ENCODE measurements at regions not wholly inside any gene's neighbourhood (a gene's known extent, or its start where the extent isn't known, plus 50 kb on each side); places are given as distances from the start of the nearest gene placed in this dataset.

GRCh38 chr4:43882470-43882869, 566.1 kb downstream of the KCTD8 start:
- whole genome bisulfite sequencing, 5 donors = 61 to 79% (median 67%) methylated on average over 1 of the region's 1 CpG
- intact Hi-C loops (cut with DNase I; ENCODE audit: low total_unique reads) = no loop called here
- H3K27me3 ChIP-seq (replicated peaks in 1 of 7) = no peaks in the 10 kb centered on the region
- DNase-seq = no peak
- H3K4me1 ChIP-seq = no peaks in the 10 kb centered on the region
- H3K36me3 ChIP-seq = no peaks in the 10 kb centered on the region
- TF ChIP-seq POLR2AphosphoS5 (IDR thresholded peaks at IDR 0.05) = no peak
- TF ChIP-seq CTCF (IDR thresholded peaks at IDR 0.05 in 8 of 11, conservative IDR thresholded peaks at IDR 0.05 in 3 of 11) = no peak
- no peak for TF ChIP-seq POLR2A (IDR thresholded peaks at IDR 0.05)
- peaks cover 0 to 4% (median 0%) of the 10 kb centered on the region in 8 donors for H3K9me3 ChIP-seq
- no peak overlapping the region for H3K27ac ChIP-seq
- H3K4me3 ChIP-seq = no peak overlapping the region

- no peaks in the 10 kb centered on the region for H3K4me1 ChIP-seq
- no peak overlapping the region for H3K4me3 ChIP-seq
- H3K27ac ChIP-seq = no peak overlapping the region
- H3K9me3 ChIP-seq = peaks cover 0 to 4% (median 1%) of the 10 kb centered on the region in 8 donors
- no peaks in the 10 kb centered on the region for H3K36me3 ChIP-seq
- no peaks in the 10 kb centered on the region for H3K27me3 ChIP-seq (replicated peaks in 1 of 7)
- intact Hi-C loops (cut with DNase I; ENCODE audit: low total_unique reads) = no loop called here
- WGBS, 5 donors = 66 to 87% (median 82%) methylated on average over 3 of the region's 3 CpGs
- no peak for DNase-seq
- no peak for TF ChIP-seq CTCF (IDR thresholded peaks at IDR 0.05 in 8 of 11, conservative IDR thresholded peaks at IDR 0.05 in 3 of 11)
- no peak for TF ChIP-seq POLR2AphosphoS5 (IDR thresholded peaks at IDR 0.05)
- no peak for TF ChIP-seq POLR2A (IDR thresholded peaks at IDR 0.05)
Observed at GRCh38 chr4:43886196-43886595, 562.4 kb downstream of the KCTD8 start.

GRCh38 chr4:43898836-43899235, 549.8 kb downstream of the KCTD8 start:
- H3K4me3 ChIP-seq = no peak overlapping the region
- no peak for DNase-seq
- H3K36me3 ChIP-seq = no peaks in the 10 kb centered on the region
- 85 to 92% (median 91%) methylated on average over 15 of the region's 15 CpGs for WGBS, 5 donors
- peaks cover 0 to 21% (median 0%) of the 10 kb centered on the region in 8 donors for H3K9me3 ChIP-seq
- no peak for TF ChIP-seq POLR2A (IDR thresholded peaks at IDR 0.05)
- no peak for TF ChIP-seq POLR2AphosphoS5 (IDR thresholded peaks at IDR 0.05)
- no peak for TF ChIP-seq CTCF (IDR thresholded peaks at IDR 0.05 in 8 of 11, conservative IDR thresholded peaks at IDR 0.05 in 3 of 11)
- H3K27ac ChIP-seq = no peak overlapping the region
- no peaks in the 10 kb centered on the region for H3K27me3 ChIP-seq (replicated peaks in 1 of 7)
- intact Hi-C loops (cut with DNase I; ENCODE audit: low total_unique reads) = no loop called here
- no peaks in the 10 kb centered on the region for H3K4me1 ChIP-seq

GRCh38 chr4:43903456-43903855, 545.2 kb downstream of the KCTD8 start:
- Histone ChIP-seq H3K27me3 (replicated peaks in 1 of 7) (no peaks in the 10 kb centered on the region), H3K4me1 (no peaks in the 10 kb centered on the region), H3K27ac (no peak overlapping the region), H3K9me3 (peaks cover 0 to 15% (median 0%) of the 10 kb centered on the region in 8 donors), H3K4me3 (no peak overlapping the region), H3K36me3 (no peaks in the 10 kb centered on the region)
- intact Hi-C loops (cut with DNase I; ENCODE audit: low total_unique reads) = no loop called here
- 88 to 96% (median 93%) methylated on average over 4 of the region's 4 CpGs for WGBS, 5 donors
- no peak for DNase-seq
- no peak for TF ChIP-seq POLR2AphosphoS5 (IDR thresholded peaks at IDR 0.05)
- no peak for TF ChIP-seq POLR2A (IDR thresholded peaks at IDR 0.05)
- TF ChIP-seq CTCF (IDR thresholded peaks at IDR 0.05 in 8 of 11, conservative IDR thresholded peaks at IDR 0.05 in 3 of 11) = no peak
